Lower lobe of right lung (tissue), 2 donors: ENCODE measurements at regions not wholly inside any gene's neighbourhood (a gene's known extent, or its start where the extent isn't known, plus 50 kb on each side); places are given as distances from the start of the nearest gene placed in this dataset.

ENCODE experiments used
- ATAC-seq, 2 donors: fragments of 200-7000 bp; cut with Tn5 transposase; one replicate each; pipeline ENCODE4 v1.9.1; 2020 to 2022; ENCODE audit warnings: mild to moderate bottlenecking in 2 of 2, moderate library complexity in 2 of 2
- DNase-seq: peaks from one replicate; pipeline ENCODE4 v3.0.0-alpha.2; 2020
- H3K27ac ChIP-seq: fragments of 200-600 bp; one replicate; pipeline ENCODE4 v1.8.0; 2022
- H3K27me3 ChIP-seq: fragments of 200-600 bp; one replicate; pipeline ENCODE4 v1.8.0; 2022; ENCODE audit warnings: low read depth
- H3K36me3 ChIP-seq: fragments of 200-600 bp; one replicate; pipeline ENCODE4 v1.8.0; 2022; ENCODE audit warnings: mild to moderate bottlenecking
- H3K4me1 ChIP-seq: fragments of 200-600 bp; one replicate; pipeline ENCODE4 v1.8.0; 2022
- H3K4me3 ChIP-seq: fragments of 200-600 bp; one replicate; pipeline ENCODE4 v1.8.0; 2022; ENCODE audit warnings: mild to moderate bottlenecking
- H3K9me3 ChIP-seq: fragments of 200-600 bp; one replicate; pipeline ENCODE4 v1.8.0; 2022
- intact Hi-C: fragments of 100-400 bp; cut with DNase I; formaldehyde crosslinking; loops from one replicate; pipeline ENCODE4 v1.11.0; 2022
- TF ChIP-seq, protein P1 (sequence below): fragments of 200-600 bp; IDR thresholded peaks from one replicate; pipeline ENCODE4 v1.8.0; 2022; ENCODE audit warnings: antibody characterized with exemption, mild to moderate bottlenecking
- donor health status: DM: no; HTN: yes; CAD: no; lungs with severe emphysema.

DNA sequence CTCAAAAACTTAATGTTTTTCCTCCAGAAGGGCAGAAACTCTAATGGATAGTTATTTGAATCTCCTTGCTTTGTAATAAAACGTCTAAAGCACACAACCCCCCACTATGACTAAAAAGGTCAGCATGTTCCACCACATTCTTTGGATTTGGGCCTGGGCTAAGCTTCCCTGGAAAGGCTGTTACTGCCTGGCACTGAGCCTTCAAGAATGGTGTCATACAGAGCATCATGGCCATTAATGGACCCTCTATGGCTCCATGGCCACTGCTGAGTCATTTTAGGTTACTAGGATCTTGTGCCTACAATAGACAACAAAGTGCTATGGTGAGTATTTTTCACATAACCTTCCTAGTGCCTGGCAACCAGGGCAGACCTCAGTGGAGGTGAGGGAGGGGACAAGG lies 242.6 kb upstream of the FAT3 start:
- DNase-seq: no peak

DNA sequence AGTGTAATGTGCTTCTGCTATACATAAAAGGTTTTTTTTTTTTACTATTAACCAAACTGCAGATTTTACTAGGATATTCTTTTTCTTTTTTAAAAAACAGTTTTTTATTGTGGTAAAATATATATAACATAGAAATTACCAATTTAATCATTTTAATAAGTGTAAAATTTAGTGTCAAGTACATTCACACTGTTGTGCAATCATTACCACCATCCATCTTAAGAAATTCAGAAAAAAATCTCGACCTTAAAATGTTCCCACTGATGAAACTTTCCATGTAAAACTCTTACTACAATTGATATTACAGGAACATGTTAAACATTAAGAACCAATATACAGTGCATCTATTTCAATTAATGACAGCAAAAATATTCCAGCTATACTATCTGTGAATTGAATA lies 244.8 kb upstream of the FAT3 start:
- no peak overlapping the region for H3K27ac ChIP-seq
- DNase-seq: no peak
- no peaks in the 10 kb centered on the region for H3K4me1 ChIP-seq
- ATAC-seq: no peak
- TF ChIP-seq, protein P1, sequence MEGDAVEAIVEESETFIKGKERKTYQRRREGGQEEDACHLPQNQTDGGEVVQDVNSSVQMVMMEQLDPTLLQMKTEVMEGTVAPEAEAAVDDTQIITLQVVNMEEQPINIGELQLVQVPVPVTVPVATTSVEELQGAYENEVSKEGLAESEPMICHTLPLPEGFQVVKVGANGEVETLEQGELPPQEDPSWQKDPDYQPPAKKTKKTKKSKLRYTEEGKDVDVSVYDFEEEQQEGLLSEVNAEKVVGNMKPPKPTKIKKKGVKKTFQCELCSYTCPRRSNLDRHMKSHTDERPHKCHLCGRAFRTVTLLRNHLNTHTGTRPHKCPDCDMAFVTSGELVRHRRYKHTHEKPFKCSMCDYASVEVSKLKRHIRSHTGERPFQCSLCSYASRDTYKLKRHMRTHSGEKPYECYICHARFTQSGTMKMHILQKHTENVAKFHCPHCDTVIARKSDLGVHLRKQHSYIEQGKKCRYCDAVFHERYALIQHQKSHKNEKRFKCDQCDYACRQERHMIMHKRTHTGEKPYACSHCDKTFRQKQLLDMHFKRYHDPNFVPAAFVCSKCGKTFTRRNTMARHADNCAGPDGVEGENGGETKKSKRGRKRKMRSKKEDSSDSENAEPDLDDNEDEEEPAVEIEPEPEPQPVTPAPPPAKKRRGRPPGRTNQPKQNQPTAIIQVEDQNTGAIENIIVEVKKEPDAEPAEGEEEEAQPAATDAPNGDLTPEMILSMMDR: no peak
- H3K4me3 ChIP-seq: no peak overlapping the region
- H3K9me3 ChIP-seq: no peaks in the 10 kb centered on the region
- intact Hi-C loops: no loop called here
- H3K36me3 ChIP-seq: no peaks in the 10 kb centered on the region
- no peaks in the 10 kb centered on the region for H3K27me3 ChIP-seq

More for the DNA sequence above, 242.6 kb upstream of the FAT3 start:
- H3K27me3 ChIP-seq: no peaks in the 10 kb centered on the region
- H3K4me1 ChIP-seq: no peaks in the 10 kb centered on the region
- TF ChIP-seq, protein P1: no peak
- intact Hi-C loops: no loop called here
- H3K27ac ChIP-seq: no peak overlapping the region
- no peaks in the 10 kb centered on the region for H3K9me3 ChIP-seq
- H3K4me3 ChIP-seq: no peak overlapping the region
- H3K36me3 ChIP-seq: no peaks in the 10 kb centered on the region
- ATAC-seq: peak; percentile 52 to 59

DNA sequence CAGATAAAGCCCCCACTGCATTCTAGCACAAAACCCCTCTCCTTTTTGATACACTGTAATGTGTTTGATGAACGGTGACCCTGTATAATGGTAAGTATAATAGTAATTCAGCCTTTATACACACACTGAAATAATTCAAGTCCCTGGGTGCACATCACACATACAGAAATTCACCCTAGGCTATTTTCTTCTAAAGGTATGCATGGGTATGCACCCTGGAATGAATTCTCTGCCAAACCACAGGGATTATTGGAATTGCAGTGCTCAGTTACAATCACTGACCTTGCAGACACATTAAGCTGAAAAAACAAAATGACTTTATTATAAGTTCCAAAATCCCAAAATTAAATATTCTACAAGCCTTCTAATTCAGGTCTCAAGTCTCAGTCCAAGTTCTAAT lies 245.9 kb upstream of the FAT3 start:
- no peak for ATAC-seq

DNA sequence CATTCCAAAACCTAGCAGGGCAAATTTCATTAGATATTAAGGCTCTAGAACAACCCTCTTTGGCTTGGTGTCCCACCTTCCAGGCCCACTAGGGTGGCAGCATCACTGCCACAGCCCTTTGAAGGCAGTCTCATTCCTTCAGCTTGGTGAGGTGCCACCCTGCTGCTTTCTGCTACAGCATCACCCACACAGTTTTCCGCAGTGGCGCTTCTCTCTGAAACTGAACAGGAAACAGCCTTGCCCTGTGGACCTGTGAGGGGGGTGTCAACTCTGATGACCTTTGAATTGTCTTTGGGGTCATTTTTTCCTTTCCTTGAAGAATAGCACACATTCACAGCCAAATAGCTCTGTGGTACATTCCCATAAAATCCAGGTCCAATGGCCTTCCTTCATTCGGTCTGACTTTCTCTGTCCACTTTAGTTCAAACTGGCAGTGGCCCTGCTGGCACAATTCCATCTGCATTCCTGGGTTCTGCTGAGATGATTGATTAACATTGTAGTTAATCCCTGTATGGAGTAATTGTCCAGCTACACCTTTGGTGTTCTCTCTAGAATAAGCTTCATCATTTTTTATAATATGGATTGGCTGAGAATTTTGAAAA lies 251.9 kb upstream of the FAT3 start:
- no peak overlapping the region for H3K4me3 ChIP-seq
- intact Hi-C loops: no loop called here
- TF ChIP-seq, protein P1: no peak
- no peaks in the 10 kb centered on the region for H3K9me3 ChIP-seq
- no peaks in the 10 kb centered on the region for H3K27me3 ChIP-seq
- H3K36me3 ChIP-seq: no peaks in the 10 kb centered on the region
- no peak for DNase-seq
- no peak overlapping the region for H3K27ac ChIP-seq
- no peak for ATAC-seq
- no peaks in the 10 kb centered on the region for H3K4me1 ChIP-seq

More for the DNA sequence above, 245.9 kb upstream of the FAT3 start:
- no peaks in the 10 kb centered on the region for H3K27me3 ChIP-seq
- no peaks in the 10 kb centered on the region for H3K4me1 ChIP-seq
- TF ChIP-seq, protein P1: no peak
- no peak overlapping the region for H3K27ac ChIP-seq
- H3K9me3 ChIP-seq: no peaks in the 10 kb centered on the region
- no peak overlapping the region for H3K4me3 ChIP-seq
- no peaks in the 10 kb centered on the region for H3K36me3 ChIP-seq
- intact Hi-C loops: no loop called here
- no peak for DNase-seq

DNA sequence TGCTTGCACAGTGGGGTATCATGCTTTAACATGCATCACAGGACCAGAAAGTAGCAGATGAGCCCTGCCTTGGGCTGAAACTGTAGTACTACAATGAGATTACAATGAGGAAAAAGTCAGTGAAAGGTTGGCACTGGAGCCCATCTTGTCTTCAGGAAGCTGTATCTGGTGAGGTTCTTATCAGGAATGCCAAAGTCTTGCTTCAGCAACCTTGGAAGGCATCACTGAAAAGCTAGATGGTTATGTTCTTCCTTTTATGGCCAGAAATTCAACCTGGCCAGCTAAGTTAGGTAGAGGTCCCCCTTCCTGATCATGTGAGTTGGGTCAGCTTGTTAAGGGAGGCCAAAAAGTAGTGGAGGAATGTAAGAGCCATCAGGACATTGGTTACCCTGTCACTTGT lies 254.0 kb upstream of the FAT3 start:
- no peaks in the 10 kb centered on the region for H3K9me3 ChIP-seq
- TF ChIP-seq, protein P1: no peak
- H3K4me3 ChIP-seq: no peak overlapping the region
- no peaks in the 10 kb centered on the region for H3K27me3 ChIP-seq
- intact Hi-C loops: no loop called here
- H3K27ac ChIP-seq: no peak overlapping the region
- ATAC-seq (no peak), DNase-seq (no peak)
- no peaks in the 10 kb centered on the region for H3K36me3 ChIP-seq
- no peaks in the 10 kb centered on the region for H3K4me1 ChIP-seq
